ENCODE measurements at regions not wholly inside any gene's neighbourhood (a gene's known extent, or its start where the extent isn't known, plus 50 kb on each side); places are given as distances from the start of the nearest gene placed in this dataset.
"Not testable (repeated sequence)": the region's sequence is repeated elsewhere in the genome, so short reads cannot be mapped to it uniquely, and the experiment has no call there.

GRCh38 chr12:72197790-72198189 is 74.4 kb upstream of the TRHDE start:
- TF ChIP-seq ZNF384 (IDR thresholded peaks at IDR 0.05) (no peak), SP1 (IDR thresholded peaks at IDR 0.05) (no peak)
- ChIA-PET POLR2A (no interaction called here), CTCF (no interaction called here)
- no peak for DNase-seq (ENCODE audit: extremely low spot score)

GRCh38 chr12:72201457-72201856 is 70.7 kb upstream of the TRHDE start:
- POLR2A ChIA-PET, result no interaction called here
- TF ChIP-seq HDGF (IDR thresholded peaks at IDR 0.05; ENCODE audit: borderline replicate concordance), result no peak
- TF ChIP-seq L3MBTL2 (conservative IDR thresholded peaks at IDR 0.05), result peak; percentile 54
- CTCF ChIA-PET, result no interaction called here
- no peak for DNase-seq (ENCODE audit: extremely low spot score)

- TF ChIP-seq NFRKB (IDR thresholded peaks at IDR 0.05) (no peak), LEF1 (IDR thresholded peaks at IDR 0.05; ENCODE audit: borderline replicate concordance) (no peak), ARNT (IDR thresholded peaks at IDR 0.05) (no peak), TARDBP (IDR thresholded peaks at IDR 0.05) (no peak), HDGF (IDR thresholded peaks at IDR 0.05; ENCODE audit: borderline replicate concordance) (no peak), SUZ12 (IDR thresholded peaks at IDR 0.05) (no peak), FOXM1 (IDR thresholded peaks at IDR 0.05; ENCODE audit: borderline replicate concordance) (no peak), SP1 (IDR thresholded peaks at IDR 0.05) (no peak), FOXA1 (IDR thresholded peaks at IDR 0.05) (no peak), L3MBTL2 (conservative IDR thresholded peaks at IDR 0.05) (no peak), ELF4 (IDR thresholded peaks at IDR 0.05) (no peak), CTBP1 (IDR thresholded peaks at IDR 0.05; ENCODE audit: borderline replicate concordance) (no peak), FOXK2 (IDR thresholded peaks at IDR 0.05) (no peak), ZNF384 (IDR thresholded peaks at IDR 0.05) (no peak), BHLHE40 (IDR thresholded peaks at IDR 0.05; ENCODE audit: borderline replicate concordance) (no peak)
- TF ChIP-seq, protein P1, sequence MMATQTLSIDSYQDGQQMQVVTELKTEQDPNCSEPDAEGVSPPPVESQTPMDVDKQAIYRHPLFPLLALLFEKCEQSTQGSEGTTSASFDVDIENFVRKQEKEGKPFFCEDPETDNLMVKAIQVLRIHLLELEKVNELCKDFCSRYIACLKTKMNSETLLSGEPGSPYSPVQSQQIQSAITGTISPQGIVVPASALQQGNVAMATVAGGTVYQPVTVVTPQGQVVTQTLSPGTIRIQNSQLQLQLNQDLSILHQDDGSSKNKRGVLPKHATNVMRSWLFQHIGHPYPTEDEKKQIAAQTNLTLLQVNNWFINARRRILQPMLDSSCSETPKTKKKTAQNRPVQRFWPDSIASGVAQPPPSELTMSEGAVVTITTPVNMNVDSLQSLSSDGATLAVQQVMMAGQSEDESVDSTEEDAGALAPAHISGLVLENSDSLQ (IDR thresholded peaks at IDR 0.05), result no peak
- CTCF ChIA-PET, result no interaction called here
- POLR2A ChIA-PET, result no interaction called here
- no peak for DNase-seq (ENCODE audit: extremely low spot score)
These were observed 68.3 kb upstream of the TRHDE start for GRCh38 chr12:72203764-72204335.

GRCh38 chr12:72207079-72207478 is 65.1 kb upstream of the TRHDE start:
- no peak for DNase-seq (ENCODE audit: extremely low spot score)
- CTCF ChIA-PET, result no interaction called here
- TF ChIP-seq ARNT (IDR thresholded peaks at IDR 0.05), result no peak
- TF ChIP-seq CTBP1 (IDR thresholded peaks at IDR 0.05; ENCODE audit: borderline replicate concordance), result no peak
- POLR2A ChIA-PET, result no interaction called here

GRCh38 chr12:72207486-72208409 is 64.4 kb upstream of the TRHDE start:
- TF ChIP-seq BHLHE40 (IDR thresholded peaks at IDR 0.05; ENCODE audit: borderline replicate concordance) (no peak), ARNT (IDR thresholded peaks at IDR 0.05) (no peak), FOXA1 (IDR thresholded peaks at IDR 0.05) (no peak), ELF4 (IDR thresholded peaks at IDR 0.05) (no peak), FOXK2 (IDR thresholded peaks at IDR 0.05) (no peak), SUZ12 (IDR thresholded peaks at IDR 0.05) (no peak), HDGF (IDR thresholded peaks at IDR 0.05; ENCODE audit: borderline replicate concordance) (no peak), L3MBTL2 (conservative IDR thresholded peaks at IDR 0.05) (no peak), TARDBP (IDR thresholded peaks at IDR 0.05) (no peak), SP1 (IDR thresholded peaks at IDR 0.05) (no peak), NFRKB (IDR thresholded peaks at IDR 0.05) (no peak), FOXM1 (IDR thresholded peaks at IDR 0.05; ENCODE audit: borderline replicate concordance) (no peak), CTBP1 (IDR thresholded peaks at IDR 0.05; ENCODE audit: borderline replicate concordance) (no peak), ZNF384 (IDR thresholded peaks at IDR 0.05) (no peak), LEF1 (IDR thresholded peaks at IDR 0.05; ENCODE audit: borderline replicate concordance) (no peak)
- TF ChIP-seq, protein P1 (IDR thresholded peaks at IDR 0.05), result no peak
- CTCF ChIA-PET, result no interaction called here
- DNase-seq (ENCODE audit: extremely low spot score), result no peak
- POLR2A ChIA-PET, result no interaction called here

DNA sequence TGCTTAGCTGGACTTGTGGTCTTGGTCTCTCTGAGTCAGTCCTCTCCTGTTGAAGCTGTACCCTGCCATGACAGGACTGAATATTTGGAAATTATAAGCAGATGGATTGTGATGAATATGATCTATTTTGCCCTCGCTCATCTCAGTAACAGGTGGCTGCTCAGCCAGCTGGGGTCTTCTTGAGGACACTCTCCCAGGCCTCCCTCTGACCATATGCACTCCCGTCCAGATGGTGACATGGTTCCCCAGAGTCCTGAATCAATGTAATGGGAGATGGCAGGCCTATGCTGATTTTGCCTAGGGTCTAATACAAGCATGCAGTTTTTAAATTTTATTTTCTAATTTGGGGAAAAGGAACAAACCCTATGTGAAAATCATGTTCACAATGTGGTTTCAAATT is 63.1 kb upstream of the TRHDE start:
- POLR2A ChIA-PET, result no interaction called here

DNA sequence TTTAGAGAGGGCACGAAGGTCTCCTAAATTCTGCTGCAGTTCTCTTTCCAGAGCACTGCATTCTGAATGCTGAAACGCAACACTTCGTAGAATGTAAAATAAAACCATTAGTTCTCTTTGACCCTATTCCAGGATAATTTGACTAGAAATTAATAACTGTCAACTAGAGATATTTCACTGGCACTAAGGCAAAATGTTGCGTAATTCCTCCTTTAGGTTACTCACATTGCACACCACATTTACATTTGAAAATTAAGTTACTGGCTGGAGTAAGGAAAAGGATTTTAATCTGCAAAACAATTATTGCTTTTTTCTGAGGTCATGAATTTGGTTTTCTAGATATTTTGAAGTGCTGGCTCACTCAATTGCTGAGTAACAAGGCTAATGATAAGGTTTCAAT is 58.0 kb upstream of the TRHDE start:
- DNase-seq (ENCODE audit: extremely low spot score), result no peak
- no peak for TF ChIP-seq SP1 (IDR thresholded peaks at IDR 0.05)
- ChIA-PET CTCF (no interaction called here), POLR2A (no interaction called here)

More for the DNA sequence above, 63.1 kb upstream of the TRHDE start:
- TF ChIP-seq L3MBTL2 (conservative IDR thresholded peaks at IDR 0.05) (no peak), BHLHE40 (IDR thresholded peaks at IDR 0.05; ENCODE audit: borderline replicate concordance) (no peak), HDGF (IDR thresholded peaks at IDR 0.05; ENCODE audit: borderline replicate concordance) (no peak), ZNF384 (IDR thresholded peaks at IDR 0.05) (no peak), TARDBP (IDR thresholded peaks at IDR 0.05) (no peak)
- DNase-seq (ENCODE audit: extremely low spot score), result no peak
- CTCF ChIA-PET, result no interaction called here

DNA sequence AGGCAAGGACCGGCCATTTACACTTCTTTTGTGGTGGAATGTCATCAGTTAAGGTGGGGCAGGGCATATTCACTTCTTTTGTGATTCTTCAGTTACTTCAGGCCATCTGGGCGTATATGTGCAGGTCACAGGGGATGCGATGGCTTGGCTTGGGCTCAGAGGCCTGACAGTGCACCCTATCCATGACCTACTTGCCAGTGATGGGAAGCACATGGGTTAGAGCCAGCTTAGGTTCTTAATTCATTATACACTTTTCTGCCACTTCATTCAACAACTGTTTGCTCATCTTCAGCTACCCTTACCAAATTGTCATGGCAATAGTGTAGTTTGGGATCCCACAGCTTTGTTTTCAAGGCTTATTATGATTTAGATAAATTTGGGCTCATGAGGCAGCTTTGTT is 56.9 kb upstream of the TRHDE start:
- DNase-seq (ENCODE audit: extremely low spot score); POLR2A ChIA-PET: not testable (repeated sequence)
- CTCF ChIA-PET, result interaction anchor here (0.5 kb wide), 1 partner anchor 778 kb away, joined by 3 read pairs; no protein-coding TSS in a partner anchor

All from HEK293T (cell line).